H1 (cell line): ENCODE measurements at regions not wholly inside any gene's neighbourhood (a gene's known extent, or its start where the extent isn't known, plus 50 kb on each side); places are given as distances from the start of the nearest gene placed in this dataset.

Experiments used
- CTCF ChIA-PET: fragments of 300-600 bp; sonication (Branson Sonifier 250); formaldehyde crosslinking; loops from one replicate; lab custom pipeline; 2021; ENCODE audit not compliant: partially characterized antibody; lab: Charles Lee
- POLR2A ChIA-PET: fragments of 300-600 bp; sonication (Branson Sonifier 250); formaldehyde crosslinking; loops from one replicate; lab custom pipeline; 2021; ENCODE audit warnings: inconsistent platforms; ENCODE audit not compliant: partially characterized antibody; lab: Charles Lee
- DNase-seq, 2 experiments: peaks; one replicate each; pipeline versions ENCODE4 v3.0.0 to v3.0.0-alpha.2; 2010 to 2022; ENCODE audit warnings: low spot score in 2 of 2, low read depth in 1 of 2, mixed read lengths in 1 of 2
- FAIRE-seq: peaks from 2 replicates; lab custom pipeline; 2011; peaks lifted over from hg19 to GRCh38; lab: Jason Lieb, UNC
- H2AFZ ChIP-seq: 2 replicates; pipeline ENCODE4 v1.8.1; 2012; ENCODE audit warnings: low read length, inconsistent platforms
- H2AK5ac ChIP-seq: 2 replicates; pipeline ENCODE4 v1.6.1; 2013; ENCODE audit warnings: low read depth, low read length
- H2BK120ac ChIP-seq: replicated peaks from 2 replicates; pipeline ENCODE3; 2013; ENCODE audit warnings: low read depth, low read length, inconsistent platforms
- H2BK12ac ChIP-seq: 2 replicates; pipeline ENCODE4 v1.6.1; 2013; ENCODE audit warnings: low read depth, low read length
- H2BK15ac ChIP-seq: 2 replicates; pipeline ENCODE4 v1.6.1; 2013; ENCODE audit warnings: low read length
- H2BK20ac ChIP-seq: 2 replicates; pipeline ENCODE4 v1.6.1; 2013; ENCODE audit warnings: low read length
- H2BK5ac ChIP-seq: 2 replicates; pipeline ENCODE4 v1.6.1; 2013; ENCODE audit warnings: low read depth, low read length
- H3K14ac ChIP-seq: 2 replicates; pipeline ENCODE4 v1.6.1; 2013; ENCODE audit warnings: inconsistent platforms; ENCODE audit not compliant: insufficient read length
- H3K18ac ChIP-seq: 2 replicates; pipeline ENCODE4 v1.6.1; 2013; ENCODE audit warnings: low read length; ENCODE audit errors: extremely low read depth
- H3K23ac ChIP-seq: 2 replicates; pipeline ENCODE4 v1.6.1; 2013; ENCODE audit warnings: inconsistent platforms; ENCODE audit not compliant: insufficient read length
- H3K23me2 ChIP-seq: 2 replicates; pipeline ENCODE4 v1.6.1; 2013; ENCODE audit warnings: low read depth, low read length
- H3K27ac ChIP-seq: 2 replicates; pipeline ENCODE4 v1.6.1; 2011; ENCODE audit warnings: low read depth, low read length, inconsistent platforms
- H3K27me3 ChIP-seq, 4 experiments: replicated peaks in 1 of 4; 1 replicate in 1 of 4; 2 replicates in 3 of 4; pipeline versions ENCODE4 v1.6.1 to v1.8.1; 2011 to 2013; ENCODE audit warnings: low read length in 3 of 4, mild to moderate bottlenecking in 3 of 4, inconsistent platforms in 2 of 4, mixed read lengths in 2 of 4, moderate library complexity in 1 of 4; ENCODE audit not compliant: control insufficient read depth in 3 of 4, insufficient read depth in 3 of 4; ENCODE audit errors: extremely low read depth in 1 of 4
- H3K36me3 ChIP-seq, 4 experiments: 2 replicates each; pipeline versions ENCODE4 v1.6.1 to v1.8.1; 2011 to 2013; ENCODE audit warnings: mild to moderate bottlenecking in 4 of 4, low read length in 3 of 4, moderate library complexity in 2 of 4, control low read depth in 1 of 4, inconsistent platforms in 1 of 4; ENCODE audit not compliant: insufficient read depth in 4 of 4, control insufficient read depth in 2 of 4
- H3K4ac ChIP-seq: replicated peaks from 2 replicates; pipeline ENCODE3; 2013; ENCODE audit warnings: low read length, low read depth, mixed read lengths, inconsistent platforms; ENCODE audit not compliant: insufficient read length
- H3K4me1 ChIP-seq, 4 experiments: replicated peaks in 1 of 4; 1 replicate in 1 of 4; 2 replicates in 3 of 4; pipeline versions ENCODE4 v1.6.1 to v1.8.1; 2011 to 2013; ENCODE audit warnings: low read length in 3 of 4, inconsistent platforms in 2 of 4, mixed read lengths in 1 of 4; ENCODE audit not compliant: insufficient read depth in 4 of 4, control insufficient read depth in 3 of 4
- H3K4me2 ChIP-seq, 2 experiments: 2 replicates each; pipeline versions ENCODE4 v1.6.1 to v1.8.1; 2011 to 2013; ENCODE audit warnings: low read depth in 2 of 2, low read length in 2 of 2, control low read depth in 1 of 2, inconsistent platforms in 1 of 2, mild to moderate bottlenecking in 1 of 2; ENCODE audit not compliant: insufficient read depth in 1 of 2
- H3K4me3 ChIP-seq, 4 experiments: fragments of 200-600, 300-600 bp in 1 of 4; sonication (generic), shearing (Covaris generic), sonication (Bioruptor Twin) in 1 of 4; 2 replicates each; pipeline versions ENCODE4 v1.5.1 to v1.8.1; 2011 to 2016; ENCODE audit warnings: low read length in 4 of 4, low read depth in 3 of 4, control low read depth in 2 of 4, inconsistent platforms in 2 of 4, mild to moderate bottlenecking in 2 of 4, mixed read lengths in 1 of 4, moderate library complexity in 1 of 4; ENCODE audit not compliant: insufficient read depth in 2 of 4; ENCODE audit errors: extremely low read depth in 1 of 4
- H3K56ac ChIP-seq: replicated peaks from 2 replicates; pipeline ENCODE3; 2013; ENCODE audit warnings: low read depth, mild to moderate bottlenecking, mixed read lengths, low read length, inconsistent platforms; ENCODE audit not compliant: insufficient read length
- H3K79me1 ChIP-seq: 2 replicates; pipeline ENCODE4 v1.6.1; 2013; ENCODE audit warnings: low read depth, low read length, control low read depth
- H3K79me2 ChIP-seq, 2 experiments: 2 replicates each; pipeline versions ENCODE4 v1.6.1 to v1.8.1; 2012 to 2013; ENCODE audit warnings: low read length in 2 of 2, mild to moderate bottlenecking in 2 of 2, inconsistent platforms in 1 of 2; ENCODE audit not compliant: insufficient read depth in 2 of 2, control insufficient read depth in 1 of 2
- H3K9ac ChIP-seq, 4 experiments: replicated peaks in 1 of 4; 1 replicate in 1 of 4; 2 replicates in 3 of 4; pipeline versions ENCODE4 v1.6.1 to v1.8.1; 2011 to 2013; ENCODE audit warnings: low read depth in 3 of 4, low read length in 3 of 4, control low read depth in 2 of 4, mild to moderate bottlenecking in 2 of 4, moderate library complexity in 2 of 4, inconsistent platforms in 1 of 4; ENCODE audit errors: extremely low read depth in 1 of 4
- H3K9me3 ChIP-seq, 2 experiments: 2 replicates each; pipeline versions ENCODE4 v1.6.1 to v1.8.1; 2012 to 2013; ENCODE audit warnings: mild to moderate bottlenecking in 2 of 2, moderate library complexity in 2 of 2, control low read depth in 1 of 2, inconsistent platforms in 1 of 2, low read depth in 1 of 2, low read length in 1 of 2, mixed read lengths in 1 of 2; ENCODE audit not compliant: insufficient read depth in 2 of 2
- H4K20me1 ChIP-seq, 2 experiments: replicated peaks in 1 of 2; 2 replicates each; pipeline versions ENCODE3 to v1.8.1; 2011 to 2013; ENCODE audit warnings: inconsistent platforms in 2 of 2, low read length in 2 of 2, mild to moderate bottlenecking in 1 of 2; ENCODE audit not compliant: insufficient read depth in 2 of 2, control insufficient read depth in 1 of 2
- H4K5ac ChIP-seq: 2 replicates; pipeline ENCODE4 v1.6.1; 2013; ENCODE audit warnings: low read length, low read depth, mixed read lengths, inconsistent platforms; ENCODE audit not compliant: insufficient read length
- H4K8ac ChIP-seq: 2 replicates; pipeline ENCODE4 v1.8.0; 2013; ENCODE audit warnings: mild to moderate bottlenecking, moderate library complexity, low read length, inconsistent platforms; ENCODE audit not compliant: insufficient read depth; ENCODE audit errors: extremely low read depth
- H4K91ac ChIP-seq: replicated peaks from 2 replicates; pipeline ENCODE3; 2013; ENCODE audit warnings: low read length, mixed read lengths, inconsistent platforms; ENCODE audit not compliant: insufficient read length
- BCL11A ChIP-seq, 2 experiments: IDR thresholded peaks; one replicate each; pipeline ENCODE4 v1.6.1; 2011; ENCODE audit warnings: low read depth in 2 of 2, low read length in 2 of 2, mild to moderate bottlenecking in 2 of 2
- BRCA1 ChIP-seq: IDR thresholded peaks from 2 replicates; pipeline ENCODE4 v1.6.1; 2012; ENCODE audit warnings: low read depth, low read length, improper control_type of control experiment
- CBX5 ChIP-seq: fragments of 300-800, 300-1000 bp; sonication (generic); IDR thresholded peaks from 2 replicates; pipeline ENCODE4 v1.7.1; 2016; ENCODE audit warnings: antibody characterized with exemption, low read length, low read depth
- CEBPB ChIP-seq: IDR thresholded peaks from 2 replicates; pipeline ENCODE4 v1.6.1; 2012; ENCODE audit warnings: low read depth, low read length
- JUN ChIP-seq: IDR thresholded peaks from 2 replicates; pipeline ENCODE4 v1.6.1; 2011; ENCODE audit warnings: low read depth, mild to moderate bottlenecking, improper control_type of control experiment, low read length
- MAFK ChIP-seq: IDR thresholded peaks from 2 replicates; pipeline ENCODE4 v1.6.1; 2012; ENCODE audit warnings: low read depth, mild to moderate bottlenecking, improper control_type of control experiment, low read length
- POLR2AphosphoS5 ChIP-seq: IDR thresholded peaks from 2 replicates; pipeline ENCODE4 v1.6.1; 2011; ENCODE audit warnings: low read depth, low read length
- RFX5 ChIP-seq: IDR thresholded peaks from 2 replicates; pipeline ENCODE4 v1.6.1; 2011; ENCODE audit warnings: low read depth, low read length, improper control_type of control experiment, borderline replicate concordance
- RNF2 ChIP-seq: fragments of 200-900, 300-1000 bp; sonication (generic); IDR thresholded peaks from 2 replicates; pipeline ENCODE4 v1.7.1; 2016; ENCODE audit warnings: borderline replicate concordance, low read depth, mild to moderate bottlenecking, antibody characterized with exemption, low read length; ENCODE audit not compliant: poor library complexity, severe bottlenecking; ENCODE audit errors: missing control alignments
- SP2 ChIP-seq: IDR thresholded peaks from 2 replicates; pipeline ENCODE4 v1.6.1; 2012; ENCODE audit warnings: mild to moderate bottlenecking, low read length, inconsistent platforms
- TAF1 ChIP-seq: IDR thresholded peaks from 2 replicates; pipeline ENCODE4 v1.6.1; 2011; ENCODE audit warnings: mild to moderate bottlenecking, low read depth, low read length
- TCF12 ChIP-seq: IDR thresholded peaks from 2 replicates; pipeline ENCODE4 v1.6.1; 2011; ENCODE audit warnings: low read depth, mild to moderate bottlenecking, low read length
- WGBS, 2 experiments: shearing (Covaris generic) in 1 of 2; methylation state at CpG; one replicate each; pipeline versions ENCODE4 v1.1.6 to v1.1.7; 2013 to 2015; ENCODE audit warnings: low lambda C conversion rate in 2 of 2, mixed read lengths in 2 of 2, inconsistent platforms in 1 of 2, low coverage in 1 of 2, missing lambda C conversion rate in 1 of 2; ENCODE audit not compliant: insufficient replicate concordance in 2 of 2, insufficient coverage in 1 of 2, insufficient read length in 1 of 2; ENCODE audit errors: extremely low coverage in 1 of 2, missing lambda C conversion rate in 1 of 2; 5-methylcytosine and 5-hydroxymethylcytosine counted together
- TF ChIP-seq, protein P1 (sequence below): IDR thresholded peaks from 2 replicates; pipeline ENCODE4 v1.6.1; 2012; ENCODE audit warnings: inconsistent platforms

GRCh38 chr16:59058250-59058649 is 324.1 kb upstream of the GOT2 start:
- Histone ChIP-seq H3K4me3 (no peak overlapping the region), H2BK120ac (no peak overlapping the region), H3K56ac (no peak overlapping the region), H3K79me1 (no peaks in the 10 kb centered on the region), H3K23me2 (no peaks in the 10 kb centered on the region), H3K27me3 (no peaks in the 10 kb centered on the region), H3K4ac (no peak overlapping the region), H2BK12ac (no peak overlapping the region), H4K8ac (no peak overlapping the region), H3K4me2 (no peak overlapping the region), H3K4me1 (no peaks in the 10 kb centered on the region), H3K9ac (no peak overlapping the region), H2AK5ac (no peak overlapping the region), H3K14ac (no peak overlapping the region), H2BK15ac (0 out of 2 replicates have a peak overlapping the region, but pooled peaks have one; percentile 67), H4K20me1 (no peaks in the 10 kb centered on the region), H3K79me2 (no peaks in the 10 kb centered on the region), H2AFZ (no peak overlapping the region), H3K27ac (no peak overlapping the region), H4K91ac (no peak overlapping the region), H2BK5ac (no peak overlapping the region), H2BK20ac (no peak overlapping the region), H3K23ac (no peak overlapping the region), H3K36me3 (no peaks in the 10 kb centered on the region), H3K18ac (no peak overlapping the region), H4K5ac (no peak overlapping the region), H3K9me3 (no peaks in the 10 kb centered on the region)
- POLR2A ChIA-PET, result interaction anchor here (0.6 kb wide), 1 partner anchor 1223 kb away, joined by 3 read pairs; no protein-coding TSS in a partner anchor
- DNase-seq (no peak), FAIRE-seq (no peak)
- WGBS, 2 experiments, result 86% methylated on average over 2 of the region's 2 CpGs; no CpG with 5 or more reads in 1 of the 2 experiments
- CTCF ChIA-PET, result interaction anchor here (1.1 kb wide), 1 partner anchor 10 kb away, joined by 3 read pairs; no protein-coding TSS in a partner anchor
- TF ChIP-seq, protein P1, sequence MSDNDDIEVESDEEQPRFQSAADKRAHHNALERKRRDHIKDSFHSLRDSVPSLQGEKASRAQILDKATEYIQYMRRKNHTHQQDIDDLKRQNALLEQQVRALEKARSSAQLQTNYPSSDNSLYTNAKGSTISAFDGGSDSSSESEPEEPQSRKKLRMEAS, result no peak
- no peak for TF ChIP-seq BRCA1
- no peak for TF ChIP-seq BCL11A (IDR thresholded peaks at IDR 0.05; ENCODE audit: low read depth in 2 of 2, low read length in 2 of 2)
- no peak for TF ChIP-seq SP2
- no peak for TF ChIP-seq RNF2
- TF ChIP-seq TAF1, result no peak
- TF ChIP-seq JUN, result no peak
- TF ChIP-seq RFX5, result no peak
- no peak for TF ChIP-seq MAFK
- no peak for TF ChIP-seq CBX5
- TF ChIP-seq CEBPB, result no peak
- no peak for TF ChIP-seq TCF12
- no peak for TF ChIP-seq POLR2AphosphoS5
